Liver (tissue), 8 donors: ENCODE measurements at regions not wholly inside any gene's neighbourhood (a gene's known extent, or its start where the extent isn't known, plus 50 kb on each side); places are given as distances from the start of the nearest gene placed in this dataset.

Experiments
- DNase-seq: peaks from one replicate; pipeline ENCODE4 v3.0.0-alpha.2; 2017; ENCODE audit warnings: low spot score
- H3K27ac ChIP-seq, 2 donors: one replicate each; pipeline ENCODE4 v1.7.0; 2013; ENCODE audit warnings: inconsistent platforms in 2 of 2, low read length in 2 of 2, control low read depth in 1 of 2, low read depth in 1 of 2, mild to moderate bottlenecking in 1 of 2
- H3K27me3 ChIP-seq, 4 donors: one replicate each; pipeline versions ENCODE4 v1.6.1 to v1.7.0; 2013; ENCODE audit warnings: low read length in 3 of 4, inconsistent platforms in 1 of 4, mild to moderate bottlenecking in 1 of 4, moderate library complexity in 1 of 4; ENCODE audit not compliant: control insufficient read depth in 4 of 4, insufficient read depth in 4 of 4
- H3K36me3 ChIP-seq, 4 donors: one replicate each; pipeline versions ENCODE4 v1.6.1 to v1.7.0; 2013; ENCODE audit warnings: low read length in 3 of 4, mild to moderate bottlenecking in 3 of 4, low read depth in 1 of 4, moderate library complexity in 1 of 4; ENCODE audit not compliant: control insufficient read depth in 4 of 4, insufficient read depth in 3 of 4
- H3K4me1 ChIP-seq, 4 donors: one replicate each; pipeline versions ENCODE4 v1.6.1 to v1.7.0; 2013; ENCODE audit warnings: low read length in 3 of 4, mild to moderate bottlenecking in 3 of 4, moderate library complexity in 1 of 4; ENCODE audit not compliant: control insufficient read depth in 4 of 4, insufficient read depth in 4 of 4
- H3K4me3 ChIP-seq, 3 donors: one replicate each; pipeline versions ENCODE4 v1.6.1 to v1.7.0; 2013; ENCODE audit warnings: low read length in 3 of 3, control low read depth in 1 of 3, low read depth in 1 of 3, mild to moderate bottlenecking in 1 of 3
- H3K9ac ChIP-seq, 2 donors: one replicate each; pipeline ENCODE4 v1.7.0; 2013; ENCODE audit warnings: low read length in 2 of 2, mild to moderate bottlenecking in 2 of 2, moderate library complexity in 2 of 2, control low read depth in 1 of 2, low read depth in 1 of 2
- H3K9me3 ChIP-seq, 4 donors: one replicate each; pipeline versions ENCODE4 v1.6.1 to v1.7.0; 2013; ENCODE audit warnings: low read length in 3 of 4; ENCODE audit not compliant: control insufficient read depth in 4 of 4
- EGR1 ChIP-seq, 2 donors: IDR thresholded peaks; 2 replicates each; pipeline ENCODE4 v1.6.1; 2016 to 2018; ENCODE audit warnings: antibody characterized with exemption in 2 of 2, low read depth in 2 of 2
- FOXA1 ChIP-seq: IDR thresholded peaks from 2 replicates; pipeline ENCODE4 v1.6.1; 2016; ENCODE audit warnings: antibody characterized with exemption
- FOXA2 ChIP-seq: IDR thresholded peaks from 2 replicates; pipeline ENCODE4 v1.6.1; 2016; ENCODE audit warnings: antibody characterized with exemption
- GABPA ChIP-seq, 2 donors: IDR thresholded peaks in 1 of 2; conservative IDR thresholded peaks in 1 of 2; 2 replicates each; pipeline ENCODE4 v1.6.1; 2016; ENCODE audit warnings: antibody characterized with exemption in 2 of 2, mild to moderate bottlenecking in 1 of 2, moderate library complexity in 1 of 2
- HNF4A ChIP-seq, 2 donors: conservative IDR thresholded peaks; 2 replicates each; pipeline ENCODE4 v1.6.1; 2016; ENCODE audit warnings: antibody characterized with exemption in 2 of 2, mild to moderate bottlenecking in 2 of 2
- HNF4G ChIP-seq: IDR thresholded peaks from 2 replicates; pipeline ENCODE4 v1.6.1; 2016; ENCODE audit warnings: antibody characterized with exemption
- MAX ChIP-seq: IDR thresholded peaks from 2 replicates; pipeline ENCODE4 v1.6.1; 2016; ENCODE audit warnings: antibody characterized with exemption
- NR2F2 ChIP-seq: IDR thresholded peaks from 2 replicates; pipeline ENCODE4 v1.6.1; 2016; ENCODE audit warnings: antibody characterized with exemption
- RAD21 ChIP-seq, 2 donors: IDR thresholded peaks; 2 replicates each; pipeline ENCODE4 v1.6.1; 2016; ENCODE audit warnings: antibody characterized with exemption in 2 of 2, mild to moderate bottlenecking in 2 of 2
- RXRA ChIP-seq, 2 donors: IDR thresholded peaks; 2 replicates each; pipeline ENCODE4 v1.6.1; 2017 to 2018; ENCODE audit warnings: antibody characterized with exemption in 2 of 2, mild to moderate bottlenecking in 1 of 2
- TAF1 ChIP-seq: conservative IDR thresholded peaks from 2 replicates; pipeline ENCODE4 v1.6.1; 2016; ENCODE audit warnings: antibody characterized with exemption, mild to moderate bottlenecking
- YY1 ChIP-seq: IDR thresholded peaks from 2 replicates; pipeline ENCODE4 v1.6.1; 2016; ENCODE audit warnings: antibody characterized with exemption, mild to moderate bottlenecking
- WGBS: extraction: QIAGEN DNeasy Blood & Tissue Kit; methylation state at CpG from one replicate; pipeline ENCODE4 v1.1.7; 2013; 5-methylcytosine and 5-hydroxymethylcytosine counted together
- TF ChIP-seq, protein P1 (sequence below): fragments of 150-350 bp; IDR thresholded peaks from 2 replicates; pipeline ENCODE4 v1.5.1; 2017; ENCODE audit warnings: improper control_type of control experiment, low read depth, low read length; ENCODE audit not compliant: missing input control
- donor health status: healthy.
- donor health status: healthy.
- donor health status: healthy.
- donor health status: healthy.
- donor health status: healthy.

GRCh38 chr5:3678801-3679200, 83.2 kb downstream of the IRX1 start:
- 70% methylated on average over 4 of the region's 4 CpGs for WGBS
- Histone ChIP-seq H3K4me3 (no peak overlapping the region), H3K27me3 (peaks cover 0 to 2% (median 0%) of the 10 kb centered on the region in 4 donors), H3K9ac (no peak overlapping the region), H3K9me3 (no peaks in the 10 kb centered on the region), H3K4me1 (no peaks in the 10 kb centered on the region), H3K27ac (no peak overlapping the region), H3K36me3 (no peaks in the 10 kb centered on the region)
- TF ChIP-seq NR2F2 = no peak
- TF ChIP-seq RAD21 (IDR thresholded peaks at IDR 0.05) = no peak
- TF ChIP-seq HNF4A (conservative IDR thresholded peaks at IDR 0.05) = no peak
- TF ChIP-seq GABPA (IDR thresholded peaks at IDR 0.05 in 1 of 2, conservative IDR thresholded peaks at IDR 0.05 in 1 of 2) = no peak
- DNase-seq = no peak

- Histone ChIP-seq H3K9me3 (no peaks in the 10 kb centered on the region), H3K27me3 (peaks cover 0 to 2% (median 0%) of the 10 kb centered on the region in 4 donors), H3K4me1 (no peaks in the 10 kb centered on the region), H3K4me3 (no peak overlapping the region), H3K36me3 (no peaks in the 10 kb centered on the region), H3K9ac (no peak overlapping the region), H3K27ac (no peak overlapping the region)
- TF ChIP-seq FOXA2 (no peak), EGR1 (IDR thresholded peaks at IDR 0.05; ENCODE audit: low read depth in 2 of 2) (no peak), HNF4G (no peak), RAD21 (IDR thresholded peaks at IDR 0.05) (no peak), RXRA (IDR thresholded peaks at IDR 0.05) (no peak), GABPA (IDR thresholded peaks at IDR 0.05 in 1 of 2, conservative IDR thresholded peaks at IDR 0.05 in 1 of 2) (no peak), TAF1 (no peak), NR2F2 (no peak)
- 81% methylated on average over 5 of the region's 5 CpGs for WGBS
- DNase-seq = no peak
These were observed 85.2 kb downstream of the IRX1 start for GRCh38 chr5:3680821-3681220.

GRCh38 chr5:3684118-3684517, 88.5 kb downstream of the IRX1 start:
- TF ChIP-seq, protein P1, sequence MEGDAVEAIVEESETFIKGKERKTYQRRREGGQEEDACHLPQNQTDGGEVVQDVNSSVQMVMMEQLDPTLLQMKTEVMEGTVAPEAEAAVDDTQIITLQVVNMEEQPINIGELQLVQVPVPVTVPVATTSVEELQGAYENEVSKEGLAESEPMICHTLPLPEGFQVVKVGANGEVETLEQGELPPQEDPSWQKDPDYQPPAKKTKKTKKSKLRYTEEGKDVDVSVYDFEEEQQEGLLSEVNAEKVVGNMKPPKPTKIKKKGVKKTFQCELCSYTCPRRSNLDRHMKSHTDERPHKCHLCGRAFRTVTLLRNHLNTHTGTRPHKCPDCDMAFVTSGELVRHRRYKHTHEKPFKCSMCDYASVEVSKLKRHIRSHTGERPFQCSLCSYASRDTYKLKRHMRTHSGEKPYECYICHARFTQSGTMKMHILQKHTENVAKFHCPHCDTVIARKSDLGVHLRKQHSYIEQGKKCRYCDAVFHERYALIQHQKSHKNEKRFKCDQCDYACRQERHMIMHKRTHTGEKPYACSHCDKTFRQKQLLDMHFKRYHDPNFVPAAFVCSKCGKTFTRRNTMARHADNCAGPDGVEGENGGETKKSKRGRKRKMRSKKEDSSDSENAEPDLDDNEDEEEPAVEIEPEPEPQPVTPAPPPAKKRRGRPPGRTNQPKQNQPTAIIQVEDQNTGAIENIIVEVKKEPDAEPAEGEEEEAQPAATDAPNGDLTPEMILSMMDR = no peak
- TF ChIP-seq YY1 (no peak), MAX (no peak), FOXA1 (no peak)
- Histone ChIP-seq H3K4me3 (no peak overlapping the region), H3K36me3 (no peaks in the 10 kb centered on the region), H3K9ac (no peak overlapping the region), H3K9me3 (no peaks in the 10 kb centered on the region), H3K27me3 (no peaks in the 10 kb centered on the region), H3K4me1 (no peaks in the 10 kb centered on the region), H3K27ac (no peak overlapping the region)
- 81% methylated on average over 13 of the region's 13 CpGs for WGBS
- no peak for DNase-seq

GRCh38 chr5:3684771-3685354, 89.2 kb downstream of the IRX1 start:
- H3K4me3 ChIP-seq = no peak overlapping the region
- H3K9ac ChIP-seq = no peak overlapping the region
- H3K27ac ChIP-seq = no peak overlapping the region
- DNase-seq = no peak
- H3K27me3 ChIP-seq = no peaks in the 10 kb centered on the region
- 82% methylated on average over 12 of the region's 12 CpGs for WGBS
- TF ChIP-seq MAX = no peak
- TF ChIP-seq TAF1 = no peak
- TF ChIP-seq HNF4A (conservative IDR thresholded peaks at IDR 0.05) = no peak
- no peak for TF ChIP-seq GABPA (IDR thresholded peaks at IDR 0.05 in 1 of 2, conservative IDR thresholded peaks at IDR 0.05 in 1 of 2)
- no peak for TF ChIP-seq RXRA (IDR thresholded peaks at IDR 0.05)
- no peak for TF ChIP-seq YY1
- no peaks in the 10 kb centered on the region for H3K4me1 ChIP-seq
- H3K9me3 ChIP-seq = no peaks in the 10 kb centered on the region
- no peaks in the 10 kb centered on the region for H3K36me3 ChIP-seq
